Activated B cell treated with CpG ODN at 0.5 μM for 24 hours (primary cell): ENCODE measurements at regions not wholly inside any gene's neighbourhood (a gene's known extent, or its start where the extent isn't known, plus 50 kb on each side); places are given as distances from the start of the nearest gene placed in this dataset.

ENCODE experiments used
- ATAC-seq: fragments of 200-7000 bp; cut with Tn5 transposase; one replicate; pipeline ENCODE4 v1.10.0; 2021; ENCODE audit warnings: low read depth, mild to moderate bottlenecking, moderate library complexity
- CTCF ChIA-PET: fragments of 350-600 bp; sonication (Branson Sonifier 250); formaldehyde crosslinking; loops from one replicate; lab custom pipeline; 2021; ENCODE audit warnings: antibody characterized with exemption; lab: Charles Lee
- POLR2A ChIA-PET: fragments of 350-600 bp; sonication (Branson Sonifier 250); formaldehyde crosslinking; loops from one replicate; lab custom pipeline; 2021; ENCODE audit warnings: antibody characterized with exemption; lab: Charles Lee
- DNase-seq: peaks from one replicate; pipeline ENCODE4 v3.0.0; 2022
- H3K27ac Mint-ChIP-seq: one replicate; pipeline ENCODE4 v1.8.0; 2020; ENCODE audit warnings: mixed read lengths
- H3K27me3 Mint-ChIP-seq: one replicate; pipeline ENCODE4 v1.8.0; 2021; ENCODE audit warnings: mixed read lengths
- H3K36me3 Mint-ChIP-seq: one replicate; pipeline ENCODE4 v1.8.0; 2021; ENCODE audit warnings: low read depth, mixed read lengths
- H3K4me1 Mint-ChIP-seq: one replicate; pipeline ENCODE4 v1.8.0; 2021; ENCODE audit warnings: mixed read lengths
- H3K4me3 Mint-ChIP-seq: one replicate; pipeline ENCODE4 v1.8.0; 2020; ENCODE audit warnings: mild to moderate bottlenecking, mixed read lengths
- H3K9me3 Mint-ChIP-seq: one replicate; pipeline ENCODE4 v1.8.0; 2020; ENCODE audit warnings: mixed read lengths
- intact Hi-C: fragments of 100-400 bp; cut with micrococcal nuclease; formaldehyde crosslinking; loops from one replicate; pipeline ENCODE4 v1.15.1; 2024
- TF ChIP-seq, protein P1 (sequence below): fragments of 200-600 bp; IDR thresholded peaks from one replicate; pipeline ENCODE4 v1.8.0; 2022; ENCODE audit warnings: antibody characterized with exemption, mild to moderate bottlenecking

DNA sequence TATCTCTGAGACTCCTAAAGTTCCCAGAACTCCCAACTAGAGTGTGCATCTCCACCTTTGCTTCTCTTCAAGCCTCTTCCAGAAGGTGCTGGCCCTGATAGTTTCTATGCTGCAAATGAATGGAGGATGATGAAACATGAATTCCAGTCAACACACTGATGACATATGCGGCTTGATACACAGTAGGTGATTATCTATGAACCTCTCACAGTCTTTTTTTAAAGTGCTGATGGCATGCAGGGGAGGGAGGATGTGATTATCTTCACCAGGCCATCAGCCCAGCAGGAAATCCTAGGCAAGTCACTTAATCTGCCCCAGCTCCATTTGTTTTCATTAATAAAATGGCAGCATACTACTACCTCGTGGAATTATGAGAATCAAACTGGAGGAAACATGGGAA lies 548.5 kb downstream of the SOX6 start:
- no peak for ATAC-seq
- Mint-ChIP-seq H3K9me3 (peaks cover 3% of the 10 kb centered on the region), H3K27ac (no peak overlapping the region), H3K4me3 (no peak overlapping the region), H3K36me3 (no peaks in the 10 kb centered on the region), H3K4me1 (no peaks in the 10 kb centered on the region), H3K27me3 (no peaks in the 10 kb centered on the region)
- ChIA-PET CTCF (no interaction called here), POLR2A (no interaction called here)
- DNase-seq = no peak
- intact Hi-C loops = no loop called here
- TF ChIP-seq, protein P1, sequence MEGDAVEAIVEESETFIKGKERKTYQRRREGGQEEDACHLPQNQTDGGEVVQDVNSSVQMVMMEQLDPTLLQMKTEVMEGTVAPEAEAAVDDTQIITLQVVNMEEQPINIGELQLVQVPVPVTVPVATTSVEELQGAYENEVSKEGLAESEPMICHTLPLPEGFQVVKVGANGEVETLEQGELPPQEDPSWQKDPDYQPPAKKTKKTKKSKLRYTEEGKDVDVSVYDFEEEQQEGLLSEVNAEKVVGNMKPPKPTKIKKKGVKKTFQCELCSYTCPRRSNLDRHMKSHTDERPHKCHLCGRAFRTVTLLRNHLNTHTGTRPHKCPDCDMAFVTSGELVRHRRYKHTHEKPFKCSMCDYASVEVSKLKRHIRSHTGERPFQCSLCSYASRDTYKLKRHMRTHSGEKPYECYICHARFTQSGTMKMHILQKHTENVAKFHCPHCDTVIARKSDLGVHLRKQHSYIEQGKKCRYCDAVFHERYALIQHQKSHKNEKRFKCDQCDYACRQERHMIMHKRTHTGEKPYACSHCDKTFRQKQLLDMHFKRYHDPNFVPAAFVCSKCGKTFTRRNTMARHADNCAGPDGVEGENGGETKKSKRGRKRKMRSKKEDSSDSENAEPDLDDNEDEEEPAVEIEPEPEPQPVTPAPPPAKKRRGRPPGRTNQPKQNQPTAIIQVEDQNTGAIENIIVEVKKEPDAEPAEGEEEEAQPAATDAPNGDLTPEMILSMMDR = no peak

DNA sequence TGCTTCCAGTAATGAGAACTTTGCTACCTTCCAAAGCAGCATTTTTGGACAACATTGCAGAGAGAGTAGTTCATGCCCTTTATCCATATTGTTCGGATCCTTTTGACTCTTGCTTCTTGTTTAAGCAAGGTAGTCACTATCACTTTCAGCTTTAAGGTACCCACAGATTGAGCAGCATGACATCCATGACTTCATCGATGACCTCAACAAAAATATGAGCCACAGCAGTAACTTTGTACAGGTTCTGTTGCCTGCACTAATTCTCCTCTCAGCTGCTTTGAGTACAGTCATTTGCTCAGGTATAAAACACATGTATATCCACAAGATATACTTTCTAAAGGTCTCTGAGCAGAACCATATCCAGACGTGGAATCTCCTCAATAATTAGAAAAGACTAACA lies 546.3 kb downstream of the SOX6 start:
- Mint-ChIP-seq H3K36me3 (no peaks in the 10 kb centered on the region), H3K9me3 (peaks cover 6% of the 10 kb centered on the region), H3K4me3 (no peak overlapping the region), H3K4me1 (no peaks in the 10 kb centered on the region), H3K27ac (no peak overlapping the region), H3K27me3 (no peaks in the 10 kb centered on the region)
- POLR2A ChIA-PET = no interaction called here
- CTCF ChIA-PET = no interaction called here
- no peak for ATAC-seq
- no peak for DNase-seq
- TF ChIP-seq, protein P1 = no peak
- intact Hi-C loops = no loop called here

DNA sequence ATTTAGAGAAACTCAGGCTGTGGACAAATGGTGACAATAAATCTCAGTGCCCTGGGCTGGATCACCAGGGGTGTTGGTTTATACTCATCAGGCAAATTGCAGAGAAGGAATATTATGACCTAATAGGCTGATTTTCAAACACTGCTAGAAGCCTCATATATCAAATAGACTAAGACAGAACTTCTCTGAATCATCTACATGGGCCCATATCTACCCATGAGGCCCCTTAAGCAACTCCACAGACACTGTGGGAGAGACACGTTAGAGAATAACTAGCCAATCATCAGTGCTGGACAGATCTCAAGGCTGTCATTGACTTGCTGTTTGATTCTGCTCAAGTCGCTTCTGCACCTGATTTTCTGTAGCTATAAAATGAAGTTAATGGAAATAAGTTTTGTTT lies 545.8 kb downstream of the SOX6 start:
- DNase-seq = no peak
- H3K27me3 Mint-ChIP-seq = no peaks in the 10 kb centered on the region
- ATAC-seq = no peak
- H3K4me1 Mint-ChIP-seq = no peaks in the 10 kb centered on the region
- no peaks in the 10 kb centered on the region for H3K36me3 Mint-ChIP-seq
- H3K27ac Mint-ChIP-seq = no peak overlapping the region
- intact Hi-C loops = no loop called here
- TF ChIP-seq, protein P1 = no peak
- POLR2A ChIA-PET = no interaction called here
- CTCF ChIA-PET = no interaction called here
- H3K9me3 Mint-ChIP-seq = peaks cover 6% of the 10 kb centered on the region
- H3K4me3 Mint-ChIP-seq = no peak overlapping the region

DNA sequence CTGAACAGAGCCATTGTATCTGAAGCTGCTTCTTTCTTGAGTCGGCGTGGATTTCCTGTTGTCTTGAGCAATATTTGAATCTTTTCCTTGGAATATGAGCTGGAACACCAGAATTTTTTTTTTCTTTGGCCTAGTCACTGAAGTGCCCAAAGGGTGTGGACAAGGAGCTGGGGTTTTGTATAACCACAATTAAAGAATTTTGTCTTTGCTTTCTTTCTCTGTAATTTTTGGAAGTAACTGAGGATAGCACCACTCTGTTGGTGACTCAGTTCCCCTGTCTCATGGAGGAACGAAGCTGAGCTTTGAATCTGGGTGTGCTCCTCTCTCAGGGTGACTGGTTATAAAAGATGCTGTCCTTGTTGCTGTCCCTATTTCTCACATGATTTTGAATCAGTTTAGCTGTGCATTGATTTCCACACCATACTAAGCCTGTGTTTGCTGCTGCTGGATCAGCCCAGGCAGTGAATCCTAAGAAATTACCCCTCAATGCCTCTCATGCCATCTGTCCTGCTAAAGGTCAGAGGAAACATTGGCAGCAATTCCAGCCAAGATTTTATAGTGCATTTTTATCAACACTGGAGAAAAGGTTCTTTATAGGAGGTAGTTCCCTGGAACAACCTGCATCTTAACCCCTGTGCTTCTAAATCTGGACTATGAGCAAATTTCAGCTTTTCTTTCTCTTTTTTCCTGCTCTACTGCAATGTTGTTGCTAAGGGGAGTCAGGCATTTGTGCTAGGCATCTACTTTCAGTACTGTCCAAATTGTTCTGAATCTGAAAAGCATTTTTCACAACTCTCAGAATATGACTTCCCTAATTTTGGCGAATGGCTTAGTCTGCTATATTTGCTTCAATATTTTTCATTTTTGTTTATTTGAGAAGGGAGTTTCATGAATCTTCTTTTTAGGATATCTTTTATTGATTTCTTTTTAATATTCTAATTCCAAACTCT lies 540.8 kb downstream of the SOX6 start:
- H3K27me3 Mint-ChIP-seq = peaks cover 5% of the 10 kb centered on the region
- POLR2A ChIA-PET = no interaction called here
- no peaks in the 10 kb centered on the region for H3K36me3 Mint-ChIP-seq
- ATAC-seq (no peak), DNase-seq (no peak)
- H3K4me3 Mint-ChIP-seq = no peak overlapping the region
- CTCF ChIA-PET = no interaction called here
- H3K27ac Mint-ChIP-seq = no peak overlapping the region
- H3K9me3 Mint-ChIP-seq = peaks cover 3% of the 10 kb centered on the region
- intact Hi-C loops = loop anchor here (5.0 kb wide), 1 partner anchor 797 kb away; no protein-coding TSS in a partner anchor
- H3K4me1 Mint-ChIP-seq = no peaks in the 10 kb centered on the region
- TF ChIP-seq, protein P1 = no peak

DNA sequence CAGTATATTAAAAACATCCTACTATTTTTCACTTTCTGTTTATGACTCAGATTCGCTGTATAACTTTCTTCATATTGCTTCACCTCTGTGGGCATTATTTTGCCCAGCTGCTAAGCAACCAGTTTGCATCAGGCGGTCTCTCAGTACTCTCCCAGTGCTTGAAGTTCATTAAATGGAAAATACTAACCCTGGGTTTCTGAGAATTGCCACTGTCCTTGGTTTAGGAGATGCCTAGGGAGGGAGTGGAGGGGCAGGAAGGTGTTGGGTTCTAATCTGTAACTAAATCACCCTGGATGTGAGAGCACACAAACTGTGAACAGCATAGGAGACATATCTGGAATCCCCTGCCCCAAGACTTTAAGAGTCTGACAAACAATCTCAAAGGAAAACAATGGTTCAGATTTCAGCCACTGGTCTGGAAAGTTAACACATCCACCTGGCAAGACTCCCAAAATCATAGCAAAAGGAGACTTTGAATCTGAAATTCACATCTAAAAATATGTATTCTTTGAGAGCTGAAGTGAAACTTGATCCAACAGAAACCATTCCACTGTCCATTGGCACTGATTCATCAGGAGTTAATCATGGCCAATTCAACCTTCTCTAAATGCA lies 540.0 kb downstream of the SOX6 start:
- ATAC-seq = no peak

More for the DNA sequence above, 540.0 kb downstream of the SOX6 start:
- ChIA-PET POLR2A (no interaction called here), CTCF (no interaction called here)
- Mint-ChIP-seq H3K9me3 (peaks cover 3% of the 10 kb centered on the region), H3K27ac (no peak overlapping the region), H3K4me1 (no peaks in the 10 kb centered on the region), H3K4me3 (no peak overlapping the region), H3K36me3 (no peaks in the 10 kb centered on the region), H3K27me3 (peaks cover 5% of the 10 kb centered on the region)
- TF ChIP-seq, protein P1 = no peak
- DNase-seq = no peak
- intact Hi-C loops = loop anchor here (5.0 kb wide), 1 partner anchor 796 kb away; no protein-coding TSS in a partner anchor
